ENCODE measurements at regions not wholly inside any gene's neighbourhood (a gene's known extent, or its start where the extent isn't known, plus 50 kb on each side); places are given as distances from the start of the nearest gene placed in this dataset.

GRCh38 chr5:116795189-116795588 is 220.6 kb upstream of the SEMA6A start:
- Histone ChIP-seq H3K27me3 (ENCODE audit: control insufficient read depth in 2 of 2, insufficient read depth in 2 of 2, low read length in 2 of 2) (no peaks in the 10 kb centered on the region), H3K27ac (ENCODE audit: insufficient read depth, low read depth, low read length) (no peak overlapping the region), H3K4me3 (replicated peaks in 1 of 3; ENCODE audit: insufficient read depth in 1 of 3, low read depth in 1 of 3, low read length in 3 of 3) (no peak overlapping the region), H4K20me1 (replicated peaks; ENCODE audit: control insufficient read depth, extremely low read depth, insufficient read depth, low read length) (no peaks in the 10 kb centered on the region), H3K36me3 (ENCODE audit: control insufficient read depth in 2 of 2, extremely low read depth in 1 of 2, insufficient read depth in 2 of 2, low read length in 2 of 2) (no peaks in the 10 kb centered on the region), H3K9me3 (replicated peaks; ENCODE audit: control insufficient read depth, insufficient read depth, low read length) (no peaks in the 10 kb centered on the region), H3K4me1 (ENCODE audit: control insufficient read depth, extremely low read depth, insufficient read depth, low read length) (no peaks in the 10 kb centered on the region), H3K9ac (replicated peaks; ENCODE audit: extremely low read depth, insufficient read depth, low read length) (no peak overlapping the region), H2AFZ (ENCODE audit: low read depth, low read length) (no peak overlapping the region), H3K9me1 (replicated peaks; ENCODE audit: control insufficient read depth, extremely low read depth, insufficient read depth, low read length) (no peaks in the 10 kb centered on the region), H3K79me2 (ENCODE audit: control insufficient read depth, insufficient read depth, low read length) (no peaks in the 10 kb centered on the region), H3K4me2 (ENCODE audit: insufficient read depth, low read length) (no peak overlapping the region)
- no peak for DNase-seq (ENCODE audit: low read depth, low spot score)
- dilution Hi-C loops (cut with MboI; ENCODE audit: extremely low pct_ligation_motif_present, low sequenced_read_pairs) (no loop called here), intact Hi-C loops (cut with micrococcal nuclease) (no loop called here)
- TF ChIP-seq MAX (IDR thresholded peaks at IDR 0.05; ENCODE audit: insufficient read depth, insufficient read length): no peak
- TF ChIP-seq CTCF (IDR thresholded peaks at IDR 0.05; ENCODE audit: extremely low read depth in 1 of 2, insufficient read depth in 1 of 2, low read depth in 1 of 2, low read length in 2 of 2): no peak
- TF ChIP-seq POLR2A (IDR thresholded peaks at IDR 0.05; ENCODE audit: low read depth, low read length): no peak
- no peak for TF ChIP-seq MYC (IDR thresholded peaks at IDR 0.05; ENCODE audit: low read depth, low read length)
- TF ChIP-seq GATA2 (IDR thresholded peaks at IDR 0.05; ENCODE audit: insufficient read depth, insufficient read length, low read depth, low read length): no peak
- no peak for TF ChIP-seq EZH2 (IDR thresholded peaks at IDR 0.05; ENCODE audit: borderline replicate concordance, low read depth, low read length, severe bottlenecking)
- TF ChIP-seq JUN (IDR thresholded peaks at IDR 0.05; ENCODE audit: borderline replicate concordance, insufficient read depth, insufficient read length, low read depth): no peak
- no peak for TF ChIP-seq FOS (IDR thresholded peaks at IDR 0.05; ENCODE audit: borderline replicate concordance, insufficient read depth, low read length)
- TF ChIP-seq POLR2AphosphoS5 (IDR thresholded peaks at IDR 0.05; ENCODE audit: insufficient read depth, low read depth, low read length): no peak
- no TSS peak for BruUV-seq (replicated peaks)
- POLR2A ChIA-PET: no interaction called here
- CTCF ChIA-PET: no interaction called here
- no peak for FAIRE-seq
